ENCODE measurements at regions not wholly inside any gene's neighbourhood (a gene's known extent, or its start where the extent isn't known, plus 50 kb on each side); places are given as distances from the start of the nearest gene placed in this dataset.

DNA sequence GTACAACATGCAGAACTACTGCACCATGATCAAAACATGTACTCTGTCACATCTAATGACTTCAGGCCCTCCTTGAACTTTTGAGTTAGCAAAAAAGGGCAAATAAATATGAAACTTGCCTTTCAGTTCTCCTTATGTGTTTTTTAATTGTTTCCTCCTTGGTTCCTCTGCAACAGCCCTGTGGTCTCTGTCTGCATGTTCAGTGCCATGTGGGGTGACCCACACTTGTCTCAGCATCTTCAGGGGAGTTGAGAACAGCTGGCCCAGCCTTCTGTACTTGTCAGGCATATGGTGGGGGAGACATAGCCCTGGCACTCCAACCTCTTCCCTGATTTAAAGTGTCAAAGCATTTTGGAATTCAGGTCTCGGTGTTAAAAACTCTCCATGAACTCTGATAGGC is 188.0 kb upstream of the PGRMC2 start:
- DNase-seq, result no peak

DNA sequence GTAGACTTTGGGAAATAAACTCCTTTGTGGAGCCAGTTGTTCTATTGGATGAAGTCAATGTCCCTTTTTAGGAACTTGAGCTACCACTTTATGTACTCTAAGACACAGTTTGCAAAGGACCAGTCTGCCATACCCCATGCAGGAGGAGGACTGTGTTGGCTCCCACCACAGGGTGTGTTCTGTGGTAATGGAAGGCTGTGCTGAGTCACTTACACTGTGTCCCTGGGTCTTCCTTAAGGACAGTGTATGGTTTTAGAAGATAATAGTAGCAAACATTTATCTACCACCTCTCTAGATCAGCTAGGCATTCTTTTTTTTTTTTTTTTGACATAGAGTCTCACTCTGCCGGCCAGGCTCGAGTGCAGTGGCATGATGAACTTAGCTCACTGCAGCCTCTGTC is 184.0 kb upstream of the PGRMC2 start:
- no peak for DNase-seq

DNA sequence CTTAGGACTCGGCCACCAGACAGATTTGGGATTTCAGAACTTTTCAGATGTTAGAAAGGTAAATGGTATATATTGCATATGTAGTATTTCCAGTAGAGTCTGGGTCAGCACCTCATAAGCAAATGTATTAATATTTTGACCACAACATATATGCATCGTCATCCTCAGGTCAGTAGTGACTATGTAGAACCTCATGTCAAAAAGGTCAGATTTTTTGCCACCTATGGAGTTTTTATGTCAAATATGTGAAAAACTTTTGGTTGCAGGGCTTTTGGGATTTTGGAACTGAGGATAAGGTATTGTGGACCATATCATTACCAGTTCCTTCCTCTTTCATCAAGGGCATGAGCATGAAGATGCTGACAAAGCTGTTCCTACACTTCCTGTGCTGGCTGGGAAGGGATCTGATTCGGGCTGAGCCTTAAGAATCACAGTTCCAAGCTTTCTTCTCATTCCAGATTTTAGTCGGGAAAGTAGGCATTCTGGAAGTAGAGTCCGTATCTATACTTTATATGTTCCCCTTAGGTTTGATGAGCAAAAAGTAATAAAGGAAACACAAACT is 183.0 kb upstream of the PGRMC2 start:
- DNase-seq, result no peak

DNA sequence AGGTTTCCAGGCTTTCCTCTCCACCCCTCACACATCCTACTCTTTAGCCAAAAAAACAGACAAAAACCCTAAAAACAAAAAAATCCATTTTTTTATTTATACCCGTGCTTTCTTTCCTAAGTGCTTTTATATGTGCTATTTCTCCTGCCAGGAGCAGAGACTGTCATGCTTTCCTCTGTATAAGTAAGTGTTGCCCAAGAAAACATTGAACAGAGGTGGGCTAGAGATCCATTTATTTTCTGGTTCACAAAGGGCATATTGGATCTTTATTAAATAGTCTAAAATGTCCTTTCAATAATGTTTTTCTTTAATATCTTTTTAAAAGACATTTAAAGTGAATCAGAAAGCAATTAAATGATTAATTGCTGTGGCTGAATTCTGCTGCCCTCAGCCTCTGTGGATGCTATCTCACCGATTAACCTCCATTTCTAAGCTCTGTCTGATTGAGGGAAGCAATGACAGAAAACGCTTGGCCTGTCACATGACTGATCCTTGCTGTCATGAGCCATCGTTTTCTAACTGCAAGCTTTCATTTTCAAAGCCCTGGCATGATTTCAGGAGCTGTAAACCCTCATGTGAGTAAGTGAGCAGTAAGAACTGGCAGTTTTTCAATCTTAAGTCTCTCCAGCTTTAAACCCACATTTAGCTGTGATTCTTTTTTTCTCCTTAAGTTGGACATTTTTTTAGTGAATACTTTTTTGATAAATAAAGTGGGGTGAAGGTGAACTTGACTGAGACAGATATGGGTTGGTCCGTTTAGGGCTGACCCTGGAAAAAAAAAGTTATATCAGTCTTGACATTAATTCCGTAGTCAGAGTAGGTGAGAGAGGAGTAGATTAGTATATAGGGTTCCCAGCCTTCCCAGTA is 180.7 kb upstream of the PGRMC2 start:
- DNase-seq, result no peak

DNA sequence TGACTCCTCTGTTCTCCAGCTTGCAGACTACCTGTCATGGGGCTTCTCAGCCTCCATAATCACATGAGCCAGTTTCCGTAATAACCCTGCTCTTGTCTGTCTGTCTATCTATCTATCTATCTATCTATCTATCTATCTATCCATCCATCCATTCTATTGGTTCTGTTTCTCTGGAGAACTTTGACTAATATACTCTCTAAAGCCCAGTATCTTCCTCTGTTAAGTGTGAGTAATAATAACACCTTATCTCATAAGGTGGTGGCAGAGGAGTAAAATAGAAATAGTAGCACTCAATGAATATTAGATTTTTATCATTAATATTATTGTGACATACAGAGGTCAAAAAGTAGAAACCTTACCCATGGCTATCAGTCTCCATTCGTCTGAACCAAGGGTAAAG is 177.9 kb upstream of the PGRMC2 start:
- no peak for DNase-seq

DNA sequence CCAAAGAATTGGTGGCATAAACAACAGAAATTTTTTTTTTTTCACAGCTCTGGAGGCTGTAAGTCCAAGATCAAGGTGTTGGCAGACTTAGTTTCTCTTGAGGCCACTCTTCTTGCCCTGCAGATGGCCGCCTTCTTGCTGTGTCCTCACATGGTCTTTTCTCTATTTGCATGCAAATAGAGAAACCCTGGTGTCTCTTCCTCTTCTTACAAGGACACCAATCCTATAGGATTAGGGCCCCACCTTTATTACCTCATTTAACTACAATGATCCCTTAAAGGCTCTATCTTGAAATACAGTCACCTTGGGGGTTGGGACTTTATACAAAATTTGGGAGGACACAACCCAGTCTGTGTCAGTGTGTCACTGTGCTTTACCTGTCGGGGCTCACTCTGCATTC is 175.4 kb upstream of the PGRMC2 start:
- no peak for DNase-seq

DNA sequence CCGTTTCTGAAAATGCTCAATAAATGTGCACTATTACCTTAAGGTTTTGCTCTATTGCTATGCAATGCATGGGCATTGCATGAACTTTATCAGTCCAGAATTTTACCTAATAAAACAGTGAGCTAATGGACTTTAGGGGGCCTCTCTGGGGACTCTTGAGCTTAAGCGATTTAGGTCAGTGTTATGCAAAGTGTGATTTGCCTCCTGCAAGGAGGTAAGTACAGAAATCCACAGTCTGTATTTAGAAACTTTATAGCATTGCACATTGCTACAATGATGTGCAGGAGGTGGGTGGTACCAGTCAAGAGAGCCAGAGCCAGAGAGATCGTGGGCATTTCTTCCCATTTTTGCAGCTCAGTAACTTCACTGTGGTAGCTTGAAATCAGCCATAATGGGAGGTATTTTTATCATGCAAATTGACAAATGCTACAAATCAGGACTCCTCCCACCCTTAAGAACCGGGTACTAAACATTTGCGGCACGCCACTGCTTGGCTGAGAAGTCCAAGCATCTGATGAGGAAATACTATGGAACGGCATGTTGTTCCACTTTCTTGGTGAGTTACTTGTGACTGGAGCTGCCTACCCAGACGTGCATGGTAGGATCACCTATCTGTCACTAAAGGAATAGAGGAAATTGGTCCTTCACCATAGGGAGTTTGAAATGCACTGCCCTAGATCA is 174.6 kb upstream of the PGRMC2 start:
- DNase-seq, result no peak

DNA sequence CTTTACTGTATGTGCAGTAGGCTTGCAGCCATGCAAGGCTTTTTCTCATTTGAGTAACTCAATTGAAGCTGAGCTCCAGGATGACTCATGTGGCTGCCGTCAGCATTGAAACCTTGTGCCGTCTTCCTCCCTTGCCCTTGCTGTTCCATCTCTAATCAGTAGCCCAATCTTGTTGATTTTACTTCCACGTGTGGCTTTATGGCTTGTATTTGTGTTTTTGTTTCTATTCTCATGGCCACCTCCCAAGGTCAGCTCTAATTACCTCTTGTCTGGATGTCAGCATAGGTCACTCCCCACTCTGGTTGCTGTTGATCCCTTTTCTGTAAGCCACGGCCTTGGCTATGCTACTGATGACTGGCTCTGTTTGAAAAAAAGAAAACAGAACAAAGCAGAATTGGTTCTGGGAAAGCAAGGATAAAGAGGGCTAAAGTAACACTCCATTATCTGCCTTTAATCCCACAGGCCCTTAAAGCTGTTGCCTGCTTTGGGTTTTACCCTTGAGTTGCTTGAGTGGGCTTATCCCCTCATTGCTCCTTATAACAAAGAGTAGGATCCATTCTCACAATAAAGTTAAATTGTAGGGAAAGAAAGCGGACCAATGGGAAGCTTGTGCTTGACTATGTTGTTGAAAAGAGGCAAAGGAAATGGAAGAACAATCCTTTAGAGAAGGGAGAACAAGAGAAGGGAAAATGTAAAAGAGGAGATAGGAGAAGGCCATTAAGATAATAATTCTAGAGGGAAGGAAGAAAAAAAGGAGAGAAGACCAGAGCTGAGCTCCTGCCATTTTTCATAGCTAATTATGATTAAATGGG is 173.9 kb upstream of the PGRMC2 start:
- no peak for DNase-seq

DNA sequence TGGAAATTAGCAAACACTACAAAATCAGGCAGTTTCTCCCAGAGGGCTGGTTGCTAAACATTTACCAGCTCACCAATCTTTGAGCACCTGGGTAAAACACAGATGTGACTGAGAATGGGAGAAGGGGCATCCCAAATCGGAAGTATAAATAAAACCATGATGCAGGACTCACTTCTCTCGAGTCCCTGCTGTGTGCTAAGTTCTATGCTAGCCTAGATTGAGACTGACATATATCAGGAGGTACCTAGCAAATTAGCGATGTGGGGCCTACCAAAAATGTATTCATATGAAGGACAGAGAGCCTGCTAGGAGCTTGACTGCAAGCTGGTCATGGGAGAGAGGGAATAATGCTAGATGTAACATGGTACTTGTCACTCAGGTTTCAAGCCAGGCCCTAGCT is 171.9 kb upstream of the PGRMC2 start:
- no peak for DNase-seq

DNA sequence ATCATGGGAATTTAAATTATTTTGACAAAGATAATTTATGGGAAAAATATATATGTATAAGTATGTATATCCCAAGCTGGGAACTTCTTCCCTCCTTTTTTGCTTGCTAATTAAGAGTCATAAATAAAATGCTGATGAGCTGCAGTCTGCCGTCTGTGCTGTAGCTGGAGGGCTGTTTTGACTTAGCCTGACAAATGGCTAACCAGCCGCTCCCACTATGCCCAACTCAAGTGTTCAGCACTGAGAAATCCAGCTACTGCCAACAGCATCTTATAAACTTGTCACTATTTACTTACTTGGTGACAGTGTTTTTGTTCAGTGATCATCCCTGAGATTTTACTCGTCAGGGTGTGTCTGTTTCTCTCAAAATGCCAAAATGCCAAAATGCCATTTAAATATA is 171.2 kb upstream of the PGRMC2 start:
- DNase-seq, result no peak

DNA sequence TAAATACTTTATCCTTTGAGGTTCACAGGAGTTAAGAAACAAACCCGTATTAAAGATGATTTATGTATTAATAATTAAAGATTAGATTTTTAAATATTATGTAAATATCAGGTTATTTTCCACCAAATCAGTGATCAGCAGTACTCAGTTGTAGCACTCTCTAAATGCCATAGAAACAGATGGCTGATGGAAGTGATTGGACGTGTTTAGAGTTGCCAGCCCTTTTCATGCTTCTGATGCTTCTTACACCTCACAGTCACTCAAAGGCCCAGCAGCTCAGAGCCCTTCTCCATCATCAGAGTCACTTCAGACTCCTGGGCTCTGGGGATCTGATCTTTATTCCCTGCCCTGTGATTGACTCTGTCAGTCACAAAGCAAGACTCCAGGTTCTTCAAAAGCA is 170.1 kb upstream of the PGRMC2 start:
- no peak for DNase-seq

DNA sequence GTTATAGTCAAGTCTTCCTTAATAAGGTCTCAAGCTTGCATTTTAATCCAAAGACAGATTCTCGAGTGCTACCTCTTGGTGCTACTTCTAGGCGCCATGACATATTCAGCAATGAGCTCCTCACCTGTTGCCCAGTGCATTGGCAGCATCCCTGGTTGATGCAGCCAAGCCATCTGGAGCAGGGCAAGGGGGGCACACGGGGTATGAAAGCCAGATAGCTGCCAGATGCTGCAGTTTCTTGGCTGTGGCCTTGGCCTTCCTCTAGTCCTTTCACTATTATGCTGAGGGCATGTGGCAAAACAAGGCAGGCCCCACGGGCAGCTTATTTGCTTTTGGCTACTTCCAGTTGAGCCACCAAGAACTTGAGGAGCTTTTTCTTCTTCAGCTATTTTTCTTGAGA is 168.6 kb upstream of the PGRMC2 start:
- no peak for DNase-seq

DNA sequence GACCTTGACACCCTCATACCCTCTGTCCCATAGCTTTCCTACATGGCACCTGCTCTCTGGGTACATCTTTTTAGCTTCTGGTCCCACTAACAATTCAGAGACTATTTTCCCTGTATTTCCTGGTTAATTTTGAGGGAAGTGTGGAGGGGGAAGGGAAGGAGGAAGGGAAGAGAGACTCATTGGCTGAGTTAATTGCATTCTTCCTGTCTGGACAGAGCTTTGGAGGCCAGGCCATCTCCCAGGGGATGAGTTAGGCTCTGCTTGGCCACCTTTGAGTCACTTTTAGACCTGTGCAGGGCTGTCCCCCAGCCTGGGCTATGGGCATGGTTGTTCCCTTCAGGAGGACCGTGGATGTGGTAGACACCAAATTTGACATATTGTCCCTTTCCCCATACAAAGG is 167.9 kb upstream of the PGRMC2 start:
- DNase-seq, result no peak

DNA sequence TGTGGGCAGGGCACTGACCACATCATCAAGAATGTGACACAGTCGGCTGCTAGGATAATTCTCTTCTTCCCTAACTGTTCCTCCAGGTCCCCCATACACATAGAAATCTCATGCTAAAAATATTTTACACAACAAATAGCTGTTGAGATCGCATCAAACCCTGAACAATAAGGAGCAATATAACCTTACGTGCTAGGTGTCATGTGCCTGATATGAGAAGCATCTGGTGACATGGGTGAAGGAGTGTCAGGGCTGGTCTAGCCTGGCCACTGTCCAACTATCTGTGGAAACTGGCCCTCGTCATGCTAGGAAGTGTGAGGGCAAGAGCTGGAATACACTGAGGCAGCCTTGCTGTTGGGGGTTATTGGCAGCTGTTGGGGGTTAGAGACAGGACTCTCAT is 167.3 kb upstream of the PGRMC2 start:
- DNase-seq, result no peak

DNA sequence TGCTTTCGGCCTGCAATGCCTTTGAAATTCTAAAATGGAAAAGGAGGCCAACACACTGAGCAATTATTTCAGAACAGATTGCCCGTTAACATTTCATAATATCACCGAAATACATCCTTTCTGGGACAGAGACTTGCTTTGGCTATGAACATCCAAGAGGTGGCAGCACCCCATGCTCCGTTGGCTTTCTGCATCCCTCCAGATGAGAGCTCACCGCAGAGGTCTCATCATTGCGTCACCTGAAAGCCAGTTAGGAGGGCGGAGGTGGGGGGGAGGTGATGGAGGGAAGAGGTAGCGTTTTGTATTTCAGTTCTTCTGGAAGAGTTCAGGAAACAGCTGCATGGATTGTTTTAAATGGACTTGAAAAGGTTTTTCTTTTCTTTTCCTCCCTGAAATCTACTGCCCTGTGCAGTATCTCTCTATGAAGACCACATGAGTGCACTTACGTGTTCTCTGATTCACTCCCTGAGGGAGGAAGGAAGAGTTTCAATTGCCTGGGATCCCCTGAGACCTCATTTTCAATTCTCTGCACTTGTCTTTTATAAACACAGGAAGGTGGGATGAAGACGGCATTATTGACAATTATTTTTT is 166.8 kb upstream of the PGRMC2 start:
- DNase-seq, result peak; percentile 75 to 80

DNA sequence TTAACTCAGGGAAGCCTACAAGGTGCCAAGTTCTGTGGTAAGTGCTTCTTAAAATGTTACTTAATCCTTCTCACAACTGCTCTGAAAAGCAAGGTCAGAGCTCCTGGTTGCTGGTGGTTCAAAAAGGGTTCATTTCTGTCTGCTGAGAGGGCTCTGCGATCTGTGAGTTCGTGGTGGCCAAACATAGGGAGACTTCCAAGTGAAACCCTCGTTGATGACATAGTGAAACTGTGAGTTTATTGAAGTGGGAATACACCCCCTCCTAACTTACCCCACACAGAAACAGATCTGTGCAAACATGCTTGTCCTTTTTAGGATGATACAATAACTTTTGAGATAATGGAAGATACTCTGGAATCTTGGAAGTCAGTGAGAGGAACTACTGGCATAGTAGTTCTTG is 164.8 kb upstream of the PGRMC2 start:
- DNase-seq, result no peak

DNA sequence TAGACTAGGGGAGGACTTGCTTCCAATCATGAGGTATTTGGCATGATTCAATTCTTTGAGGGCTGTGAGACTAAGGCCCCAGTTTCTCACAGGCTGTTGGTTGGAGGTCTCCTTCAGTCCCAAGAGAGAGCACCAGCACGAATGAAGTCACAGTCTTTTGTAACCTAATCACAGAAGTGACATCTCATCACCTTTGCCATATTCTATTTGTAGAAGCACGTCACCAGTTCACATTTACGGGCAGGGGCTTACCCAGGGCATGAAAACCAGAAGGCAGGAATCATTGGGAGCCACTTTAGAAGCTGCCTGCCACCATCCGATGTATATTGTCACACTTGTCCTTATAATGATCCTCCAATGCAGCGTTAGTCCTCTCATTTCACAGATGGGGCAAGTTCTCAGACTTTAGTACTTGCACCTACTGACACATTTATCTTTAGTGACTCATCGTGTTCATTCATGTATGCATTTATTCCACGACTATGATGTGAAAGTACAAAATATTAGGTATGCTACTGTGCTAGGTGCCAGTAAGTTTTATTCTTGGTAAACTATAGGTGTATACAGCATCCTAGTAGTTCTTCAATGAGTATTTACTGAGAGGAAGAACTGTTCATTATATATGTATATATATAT is 163.8 kb upstream of the PGRMC2 start:
- DNase-seq, result no peak

DNA sequence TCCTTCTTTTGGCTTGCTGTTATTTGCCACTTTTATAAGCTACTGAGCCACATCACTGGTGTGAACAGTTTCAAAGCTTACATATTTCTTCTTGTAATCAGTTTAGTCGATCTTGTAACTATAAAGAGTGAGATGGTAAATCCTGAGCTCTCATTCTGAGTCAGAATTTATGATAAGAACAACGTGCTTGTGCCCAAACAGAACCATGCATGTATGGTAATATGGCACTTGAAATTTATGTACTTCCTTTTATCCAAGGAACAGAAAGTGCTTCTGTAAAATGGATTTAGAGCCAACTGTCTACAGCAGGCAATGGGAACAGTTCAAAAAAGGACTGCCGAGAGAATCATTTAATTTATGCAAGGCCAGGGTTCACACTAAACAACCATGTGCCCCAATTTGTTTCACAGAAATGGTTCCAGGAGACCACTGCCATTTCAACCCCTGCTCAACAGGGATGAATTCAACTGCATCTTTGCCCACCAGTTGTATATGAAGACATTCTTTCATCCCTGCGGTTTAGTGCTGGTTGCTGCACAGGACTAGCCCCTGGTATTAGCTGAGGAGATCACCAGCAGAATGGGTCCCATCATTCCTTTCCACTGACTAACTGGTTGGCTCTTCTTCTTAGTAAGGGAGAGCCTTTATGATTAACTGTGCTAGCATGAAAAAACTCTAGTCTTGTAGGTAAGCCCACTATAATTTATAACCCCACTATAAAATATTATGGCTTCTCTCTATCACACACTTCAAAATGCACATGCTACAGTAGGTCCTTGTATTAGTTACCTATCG is 162.9 kb upstream of the PGRMC2 start:
- DNase-seq, result no peak

DNA sequence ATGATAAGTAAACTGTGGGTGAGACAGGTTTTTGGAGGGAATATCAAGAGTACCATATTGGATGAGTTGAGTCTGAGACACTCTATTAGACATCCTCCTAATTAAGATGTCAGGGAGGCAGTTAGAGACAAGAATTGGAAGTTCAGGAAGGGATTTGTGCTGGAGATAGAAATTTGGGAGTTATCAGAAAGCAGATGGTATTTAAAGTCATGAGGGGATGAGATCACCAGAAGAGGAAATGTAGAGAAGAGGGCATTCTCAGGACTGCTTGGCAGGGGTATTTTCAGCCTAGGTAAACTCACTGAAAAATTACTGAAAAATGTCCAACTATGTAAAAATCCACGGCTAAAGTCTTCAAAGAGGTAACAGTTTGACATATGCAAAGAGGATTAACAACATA is 161.6 kb upstream of the PGRMC2 start:
- DNase-seq, result no peak

DNA sequence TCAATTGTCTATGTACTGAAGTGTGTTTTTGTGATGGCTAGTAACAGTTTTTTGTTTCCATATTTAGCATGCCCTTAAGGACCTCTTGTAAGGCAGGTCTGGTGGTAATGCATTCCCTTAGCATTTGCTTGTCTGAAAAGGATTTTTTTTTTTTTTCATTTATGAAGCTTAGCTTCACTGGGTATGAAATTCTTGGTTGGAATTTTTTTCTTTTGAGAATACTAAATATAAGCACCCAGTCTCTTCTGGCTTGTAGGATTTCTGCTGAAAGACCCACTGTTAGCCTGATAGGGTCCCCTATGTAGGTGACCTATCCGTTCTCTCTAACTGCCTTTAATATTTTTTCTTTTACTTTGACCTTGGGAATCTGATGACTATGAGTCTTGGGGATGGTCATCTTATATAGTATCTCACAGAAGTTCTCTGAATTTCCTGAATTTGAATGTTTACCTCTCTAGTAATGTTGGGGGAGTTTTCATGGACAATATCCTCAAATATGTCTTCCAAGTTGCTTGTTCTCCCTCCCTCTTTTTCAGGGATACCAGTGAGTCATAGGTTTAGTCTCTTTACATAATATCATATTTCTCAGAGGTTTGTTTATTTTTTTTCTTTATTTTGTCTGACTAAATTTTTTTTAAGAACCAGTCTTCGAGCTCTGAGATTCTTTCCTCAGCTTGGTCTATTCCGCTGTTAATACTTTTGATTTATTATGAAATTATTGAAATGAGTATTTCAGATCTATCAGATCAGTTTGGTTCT is 157.1 kb upstream of the PGRMC2 start:
- DNase-seq, result no peak

DNA sequence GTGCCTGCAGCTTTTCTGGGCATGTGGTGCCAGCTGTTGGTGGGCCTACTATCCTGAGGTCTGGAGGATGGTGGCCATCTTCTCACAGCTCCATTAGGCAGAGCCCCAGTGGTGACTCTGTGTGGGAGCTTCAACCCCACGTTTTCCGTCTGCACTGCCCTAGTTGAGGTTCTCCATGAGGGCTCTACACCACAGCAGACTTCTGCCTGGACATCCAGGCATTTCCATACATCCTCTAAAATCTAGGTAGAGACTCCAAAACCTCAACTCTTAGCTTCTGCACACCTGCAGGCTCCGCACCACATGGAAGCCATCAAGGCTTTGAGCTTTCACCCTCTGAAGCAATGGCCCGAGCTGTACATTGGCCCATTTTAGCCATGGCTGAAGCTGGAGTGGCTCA is 153.3 kb upstream of the PGRMC2 start:
- no peak for DNase-seq

All from activated T-cell treated with anti-CD3 and anti-CD28 coated beads, Interleukin-2, amount 50 U/mL, for 48 hours (primary cell).